Mesendoderm (in vitro differentiated cells): ENCODE measurements at regions not wholly inside any gene's neighbourhood (a gene's known extent, or its start where the extent isn't known, plus 50 kb on each side); places are given as distances from the start of the nearest gene placed in this dataset.

ENCODE experiments used
- DNase-seq: peaks from one replicate; pipeline ENCODE4 v3.0.0; 2013
- H2AK5ac ChIP-seq: 2 replicates; pipeline ENCODE4 v1.6.1; 2013; ENCODE audit warnings: low read length, inconsistent platforms
- H2BK120ac ChIP-seq: 2 replicates; pipeline ENCODE4 v1.6.1; 2013; ENCODE audit warnings: low read depth, mild to moderate bottlenecking, low read length, moderate library complexity, mixed read lengths
- H2BK15ac ChIP-seq: replicated peaks from 2 replicates; pipeline ENCODE4 v1.6.1; 2013; ENCODE audit warnings: low read depth, mild to moderate bottlenecking, moderate library complexity
- H2BK5ac ChIP-seq: 2 replicates; pipeline ENCODE4 v1.6.1; 2013; ENCODE audit warnings: low read length, inconsistent platforms
- H3K18ac ChIP-seq: 2 replicates; pipeline ENCODE4 v1.6.1; 2013; ENCODE audit warnings: mild to moderate bottlenecking, low read length, mixed read lengths
- H3K23ac ChIP-seq: one replicate; pipeline ENCODE4 v1.6.1; 2013; ENCODE audit warnings: low read length
- H3K27ac ChIP-seq: 2 replicates; pipeline ENCODE4 v1.5.1; 2013; ENCODE audit warnings: low read depth, mild to moderate bottlenecking, inconsistent platforms, low read length, moderate library complexity
- H3K27me3 ChIP-seq: 2 replicates; pipeline ENCODE4 v1.6.1; 2013; ENCODE audit warnings: low read length, control low read depth, mild to moderate bottlenecking, inconsistent platforms; ENCODE audit not compliant: insufficient read depth, poor library complexity
- H3K36me3 ChIP-seq: 2 replicates; pipeline ENCODE4 v1.6.1; 2013; ENCODE audit warnings: low read length, inconsistent platforms; ENCODE audit not compliant: control insufficient read depth, insufficient read depth
- H3K4ac ChIP-seq: one replicate; pipeline ENCODE4 v1.6.1; 2013; ENCODE audit warnings: low read depth, mild to moderate bottlenecking, low read length, moderate library complexity
- H3K4me1 ChIP-seq: 2 replicates; pipeline ENCODE4 v1.6.1; 2013; ENCODE audit warnings: low read depth, low read length, inconsistent platforms; ENCODE audit not compliant: control insufficient read depth
- H3K4me2 ChIP-seq: 2 replicates; pipeline ENCODE4 v1.6.1; 2013; ENCODE audit warnings: low read length
- H3K4me3 ChIP-seq: 2 replicates; pipeline ENCODE4 v1.5.1; 2013; ENCODE audit warnings: mild to moderate bottlenecking, low read length
- H3K56ac ChIP-seq: one replicate; pipeline ENCODE4 v1.6.1; 2013; ENCODE audit warnings: low read length
- H3K79me1 ChIP-seq: 2 replicates; pipeline ENCODE4 v1.6.1; 2013; ENCODE audit warnings: low read length, inconsistent platforms
- H3K79me2 ChIP-seq: 2 replicates; pipeline ENCODE4 v1.6.1; 2013; ENCODE audit warnings: mild to moderate bottlenecking, low read length; ENCODE audit not compliant: control insufficient read depth, insufficient read depth
- H3K9ac ChIP-seq: 2 replicates; pipeline ENCODE4 v1.6.1; 2013; ENCODE audit warnings: low read length, inconsistent platforms
- H4K5ac ChIP-seq: one replicate; pipeline ENCODE4 v1.6.1; 2013; ENCODE audit warnings: low read length
- H4K8ac ChIP-seq: one replicate; pipeline ENCODE4 v1.6.1; 2013; ENCODE audit warnings: low read depth, mild to moderate bottlenecking, control low read depth, low read length, moderate library complexity
- WGBS: extraction: QIAGEN DNeasy Blood & Tissue Kit; methylation state at CpG from one replicate; pipeline ENCODE4 v1.1.7; 2013; ENCODE audit warnings: low lambda C conversion rate, missing lambda C conversion rate; ENCODE audit not compliant: insufficient coverage; ENCODE audit errors: extremely low coverage; 5-methylcytosine and 5-hydroxymethylcytosine counted together

GRCh38 chr7:128191136-128191844 lies 49.8 kb upstream of the LEP start:
- H2BK15ac ChIP-seq = no peak overlapping the region
- H3K79me1 ChIP-seq = no peaks in the 10 kb centered on the region
- H4K8ac ChIP-seq = no peak overlapping the region
- H3K23ac ChIP-seq = no peak overlapping the region
- no CpG with 5 or more reads among the region's 7 CpGs for WGBS
- no peak overlapping the region for H3K4me2 ChIP-seq
- H3K9ac ChIP-seq = no peak overlapping the region
- DNase-seq = peak; percentile 47
- no peak overlapping the region for H2AK5ac ChIP-seq
- no peaks in the 10 kb centered on the region for H3K79me2 ChIP-seq
- no peak overlapping the region for H3K27ac ChIP-seq
- no peak overlapping the region for H3K18ac ChIP-seq
- H2BK5ac ChIP-seq = no peak overlapping the region
- peaks cover 10% of the 10 kb centered on the region for H3K4me1 ChIP-seq
- no peak overlapping the region for H3K4me3 ChIP-seq
- no peaks in the 10 kb centered on the region for H3K36me3 ChIP-seq
- no peak overlapping the region for H3K4ac ChIP-seq
- H2BK120ac ChIP-seq = no peak overlapping the region
- H3K56ac ChIP-seq = no peak overlapping the region
- H3K27me3 ChIP-seq = no peaks in the 10 kb centered on the region
- H4K5ac ChIP-seq = no peak overlapping the region
